ENCODE measurements at regions not wholly inside any gene's neighbourhood (a gene's known extent, or its start where the extent isn't known, plus 50 kb on each side); places are given as distances from the start of the nearest gene placed in this dataset.

DNA sequence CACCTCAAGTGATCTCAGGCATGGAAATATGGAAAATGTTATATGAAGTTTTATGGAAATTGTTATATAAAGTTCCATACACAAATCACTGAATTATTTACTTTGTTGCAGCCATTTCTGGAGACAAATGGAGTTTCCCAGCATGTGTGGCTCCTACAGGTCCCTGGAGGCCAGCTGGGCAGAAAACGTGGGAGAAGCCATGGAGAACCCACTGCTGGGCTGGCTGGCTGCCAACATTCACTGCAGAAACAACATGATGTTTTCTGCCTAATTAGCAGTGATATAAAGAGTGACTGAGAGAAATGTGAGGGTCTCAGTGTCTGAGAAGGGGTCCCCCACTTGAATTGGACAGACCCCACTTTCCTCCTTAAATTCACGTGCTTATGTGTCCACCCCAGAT lies 208.8 kb upstream of the IRX2 start:
- Histone ChIP-seq H3K9ac (ENCODE audit: low read depth, low read length, poor library complexity, severe bottlenecking) (no peak overlapping the region), H3K4me2 (ENCODE audit: low read depth, low read length, poor library complexity, severe bottlenecking) (no peak overlapping the region), H3K9me3 (ENCODE audit: insufficient read depth, low read depth, low read length) (peaks cover 30% of the 10 kb centered on the region; the same call in 1 of the 2 replicates), H3K79me2 (ENCODE audit: insufficient read depth, low read length) (no peaks in the 10 kb centered on the region), H3K4me1 (ENCODE audit: insufficient read depth, low read length, poor library complexity, severe bottlenecking) (no peaks in the 10 kb centered on the region), H4K20me1 (ENCODE audit: insufficient read depth, low read length, poor library complexity, severe bottlenecking) (no peaks in the 10 kb centered on the region), H3K27me3 (ENCODE audit: insufficient read depth, low read length, poor library complexity, severe bottlenecking) (no peaks in the 10 kb centered on the region), H2AFZ (ENCODE audit: low read length) (no peak overlapping the region), H3K4me3 (ENCODE audit: low read length, poor library complexity, severe bottlenecking) (no peak overlapping the region), H3F3A (ENCODE audit: low read depth) (no peaks in the 10 kb centered on the region), H3K9me2 (replicated peaks; ENCODE audit: low read depth, low read length) (no peaks in the 10 kb centered on the region), H3K36me3 (ENCODE audit: insufficient read depth, low read length) (no peaks in the 10 kb centered on the region)
- TF ChIP-seq CTCF (conservative IDR thresholded peaks at IDR 0.05; ENCODE audit: low read length) (no peak), EZH2phosphoT487 (IDR thresholded peaks at IDR 0.05; ENCODE audit: borderline replicate concordance) (no peak)

DNA sequence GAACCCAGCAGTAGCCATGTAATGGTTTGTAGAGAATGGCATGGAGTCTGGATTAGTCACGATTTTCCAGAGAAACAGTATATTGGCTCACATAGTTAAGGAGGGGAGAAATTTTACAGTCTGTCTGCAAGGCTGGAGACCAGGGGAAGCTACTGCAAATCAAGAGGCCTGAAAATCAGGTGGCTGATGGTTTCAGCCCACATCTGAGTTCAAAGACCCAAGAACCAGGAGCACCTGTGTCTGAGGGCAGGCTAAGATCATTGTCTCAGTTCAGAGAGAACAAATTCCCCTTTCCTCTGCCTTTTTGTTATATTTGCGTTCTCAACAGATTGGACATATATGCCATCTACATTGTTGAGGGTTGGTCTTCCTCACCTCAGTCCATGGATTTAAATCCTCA lies 207.5 kb upstream of the IRX2 start:
- Histone ChIP-seq H3K79me2 (ENCODE audit: insufficient read depth, low read length) (no peaks in the 10 kb centered on the region), H3K27me3 (ENCODE audit: insufficient read depth, low read length, poor library complexity, severe bottlenecking) (no peaks in the 10 kb centered on the region), H3K9me2 (replicated peaks; ENCODE audit: low read depth, low read length) (no peaks in the 10 kb centered on the region), H3K9ac (ENCODE audit: low read depth, low read length, poor library complexity, severe bottlenecking) (no peak overlapping the region), H4K20me1 (ENCODE audit: insufficient read depth, low read length, poor library complexity, severe bottlenecking) (no peaks in the 10 kb centered on the region), H3K36me3 (ENCODE audit: insufficient read depth, low read length) (no peaks in the 10 kb centered on the region), H2AFZ (ENCODE audit: low read length) (no peak overlapping the region), H3K4me1 (ENCODE audit: insufficient read depth, low read length, poor library complexity, severe bottlenecking) (no peaks in the 10 kb centered on the region), H3F3A (ENCODE audit: low read depth) (no peaks in the 10 kb centered on the region), H3K9me3 (ENCODE audit: insufficient read depth, low read depth, low read length) (peaks cover 30% of the 10 kb centered on the region), H3K4me2 (ENCODE audit: low read depth, low read length, poor library complexity, severe bottlenecking) (no peak overlapping the region), H3K4me3 (ENCODE audit: low read length, poor library complexity, severe bottlenecking) (no peak overlapping the region)
- TF ChIP-seq CTCF (conservative IDR thresholded peaks at IDR 0.05; ENCODE audit: low read length): no peak
- TF ChIP-seq EZH2phosphoT487 (IDR thresholded peaks at IDR 0.05; ENCODE audit: borderline replicate concordance): no peak

DNA sequence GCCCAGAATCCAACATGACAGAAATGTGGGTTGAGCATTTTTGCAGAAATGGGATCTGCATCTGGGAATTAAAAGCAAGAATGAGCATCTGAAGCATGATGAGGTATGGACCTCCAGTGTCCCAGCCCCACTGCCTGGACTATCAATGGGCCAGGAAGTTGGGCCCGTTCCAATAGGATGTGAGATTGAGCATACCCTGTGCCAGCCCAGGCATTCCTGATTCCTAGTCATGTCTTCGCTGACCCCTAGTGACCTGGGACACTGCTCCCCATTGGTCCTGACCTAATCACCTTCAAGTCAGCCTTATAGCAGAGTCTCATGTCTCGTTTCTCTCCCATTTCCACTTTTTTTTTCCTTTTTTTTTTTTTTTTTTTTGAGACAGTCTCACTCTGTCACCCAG lies 197.4 kb upstream of the IRX2 start:
- Histone ChIP-seq H3K79me2 (ENCODE audit: insufficient read depth, low read length) (no peaks in the 10 kb centered on the region), H3K9me3 (ENCODE audit: insufficient read depth, low read depth, low read length) (peaks cover 4% of the 10 kb centered on the region; the same call in 1 of the 2 replicates), H3K36me3 (ENCODE audit: insufficient read depth, low read length) (no peaks in the 10 kb centered on the region), H3K9me2 (replicated peaks; ENCODE audit: low read depth, low read length) (no peaks in the 10 kb centered on the region), H3K27me3 (ENCODE audit: insufficient read depth, low read length, poor library complexity, severe bottlenecking) (no peaks in the 10 kb centered on the region), H3F3A (ENCODE audit: low read depth) (no peaks in the 10 kb centered on the region), H3K9ac (ENCODE audit: low read depth, low read length, poor library complexity, severe bottlenecking) (no peak overlapping the region), H3K4me1 (ENCODE audit: insufficient read depth, low read length, poor library complexity, severe bottlenecking) (no peaks in the 10 kb centered on the region), H3K4me3 (ENCODE audit: low read length, poor library complexity, severe bottlenecking) (no peak overlapping the region), H3K4me2 (ENCODE audit: low read depth, low read length, poor library complexity, severe bottlenecking) (no peak overlapping the region), H2AFZ (ENCODE audit: low read length) (no peak overlapping the region), H4K20me1 (ENCODE audit: insufficient read depth, low read length, poor library complexity, severe bottlenecking) (no peaks in the 10 kb centered on the region)
- TF ChIP-seq EZH2phosphoT487 (IDR thresholded peaks at IDR 0.05; ENCODE audit: borderline replicate concordance) (no peak), CTCF (conservative IDR thresholded peaks at IDR 0.05; ENCODE audit: low read length) (no peak)

Data from Loucy (cell line).